ENCODE measurements at regions not wholly inside any gene's neighbourhood (a gene's known extent, or its start where the extent isn't known, plus 50 kb on each side); places are given as distances from the start of the nearest gene placed in this dataset.

DNA sequence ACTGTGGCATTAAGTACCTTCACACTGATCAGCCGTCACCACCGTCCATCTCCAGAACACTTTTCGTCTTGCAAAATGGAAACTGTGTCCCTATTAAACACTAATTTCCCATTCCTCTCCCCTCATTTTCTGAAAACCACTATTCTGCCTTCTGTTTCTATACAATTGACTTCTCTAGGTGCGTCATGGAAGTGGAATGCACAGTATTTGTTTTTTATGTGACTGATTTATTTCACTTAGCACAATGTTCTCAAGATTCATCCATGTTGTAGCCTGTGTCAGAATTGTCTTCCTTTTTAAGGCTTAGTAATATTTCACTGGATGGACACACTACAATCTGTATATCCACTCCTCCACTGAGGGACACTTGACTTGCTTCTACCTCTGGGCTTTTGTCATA, 53.8 kb upstream of the PDE10A start:
- TF ChIP-seq EZH2phosphoT487 (IDR thresholded peaks at IDR 0.05; ENCODE audit: borderline replicate concordance) = no peak
- TF ChIP-seq, protein P1, sequence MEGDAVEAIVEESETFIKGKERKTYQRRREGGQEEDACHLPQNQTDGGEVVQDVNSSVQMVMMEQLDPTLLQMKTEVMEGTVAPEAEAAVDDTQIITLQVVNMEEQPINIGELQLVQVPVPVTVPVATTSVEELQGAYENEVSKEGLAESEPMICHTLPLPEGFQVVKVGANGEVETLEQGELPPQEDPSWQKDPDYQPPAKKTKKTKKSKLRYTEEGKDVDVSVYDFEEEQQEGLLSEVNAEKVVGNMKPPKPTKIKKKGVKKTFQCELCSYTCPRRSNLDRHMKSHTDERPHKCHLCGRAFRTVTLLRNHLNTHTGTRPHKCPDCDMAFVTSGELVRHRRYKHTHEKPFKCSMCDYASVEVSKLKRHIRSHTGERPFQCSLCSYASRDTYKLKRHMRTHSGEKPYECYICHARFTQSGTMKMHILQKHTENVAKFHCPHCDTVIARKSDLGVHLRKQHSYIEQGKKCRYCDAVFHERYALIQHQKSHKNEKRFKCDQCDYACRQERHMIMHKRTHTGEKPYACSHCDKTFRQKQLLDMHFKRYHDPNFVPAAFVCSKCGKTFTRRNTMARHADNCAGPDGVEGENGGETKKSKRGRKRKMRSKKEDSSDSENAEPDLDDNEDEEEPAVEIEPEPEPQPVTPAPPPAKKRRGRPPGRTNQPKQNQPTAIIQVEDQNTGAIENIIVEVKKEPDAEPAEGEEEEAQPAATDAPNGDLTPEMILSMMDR (conservative IDR thresholded peaks at IDR 0.05; ENCODE audit: low read length) = no peak
